Neuron (in vitro differentiated cells): ENCODE measurements at regions not wholly inside any gene's neighbourhood (a gene's known extent, or its start where the extent isn't known, plus 50 kb on each side); places are given as distances from the start of the nearest gene placed in this dataset.
"Not testable (repeated sequence)": the region's sequence is repeated elsewhere in the genome, so short reads cannot be mapped to it uniquely, and the experiment has no call there.

ENCODE experiments used
- H2AFZ ChIP-seq: one replicate; pipeline ENCODE4 v1.6.1; 2013; ENCODE audit warnings: low read depth, mild to moderate bottlenecking, inconsistent platforms, low read length, moderate library complexity
- H3K27me3 ChIP-seq: one replicate; pipeline ENCODE4 v1.6.1; 2013; ENCODE audit warnings: low read length; ENCODE audit not compliant: insufficient read depth
- H3K36me3 ChIP-seq: one replicate; pipeline ENCODE4 v1.6.1; 2013; ENCODE audit warnings: low read length; ENCODE audit not compliant: insufficient read depth
- H3K4me1 ChIP-seq: one replicate; pipeline ENCODE4 v1.6.1; 2013; ENCODE audit warnings: low read length; ENCODE audit not compliant: insufficient read depth
- H3K4me3 ChIP-seq: 2 replicates; pipeline ENCODE4 v1.5.1; 2013; ENCODE audit warnings: mild to moderate bottlenecking, low read length, moderate library complexity
- H3K9me3 ChIP-seq: one replicate; pipeline ENCODE4 v1.6.1; 2013; ENCODE audit warnings: low read length

- not testable (repeated sequence) for H3K4me3 ChIP-seq, H2AFZ ChIP-seq, H3K36me3 ChIP-seq, H3K9me3 ChIP-seq, H3K27me3 ChIP-seq, H3K4me1 ChIP-seq
Observed at GRCh38 chr7:81374641-81375040, 395.2 kb downstream of the HGF start.

- Histone ChIP-seq H3K4me3 (no peak overlapping the region), H3K27me3 (no peaks in the 10 kb centered on the region), H3K36me3 (no peaks in the 10 kb centered on the region), H3K9me3 (no peaks in the 10 kb centered on the region), H3K4me1 (no peaks in the 10 kb centered on the region), H2AFZ (no peak overlapping the region)
Observed at GRCh38 chr7:81370822-81371221, 399.0 kb downstream of the HGF start.

GRCh38 chr7:81367326-81367931 is 402.4 kb downstream of the HGF start:
- no peak overlapping the region for H3K4me3 ChIP-seq
- no peaks in the 10 kb centered on the region for H3K36me3 ChIP-seq
- no peaks in the 10 kb centered on the region for H3K9me3 ChIP-seq
- no peaks in the 10 kb centered on the region for H3K4me1 ChIP-seq
- H2AFZ ChIP-seq: no peak overlapping the region
- no peaks in the 10 kb centered on the region for H3K27me3 ChIP-seq

GRCh38 chr7:81366546-81366945 is 403.3 kb downstream of the HGF start:
- H3K9me3 ChIP-seq: no peaks in the 10 kb centered on the region
- H3K27me3 ChIP-seq: no peaks in the 10 kb centered on the region
- H3K4me3 ChIP-seq: no peak overlapping the region
- no peaks in the 10 kb centered on the region for H3K4me1 ChIP-seq
- no peaks in the 10 kb centered on the region for H3K36me3 ChIP-seq
- H2AFZ ChIP-seq: no peak overlapping the region

GRCh38 chr7:81361769-81362312 is 408.0 kb downstream of the HGF start:
- Histone ChIP-seq H3K9me3 (no peaks in the 10 kb centered on the region), H3K4me1 (no peaks in the 10 kb centered on the region), H2AFZ (no peak overlapping the region), H3K4me3 (no peak overlapping the region), H3K27me3 (no peaks in the 10 kb centered on the region), H3K36me3 (no peaks in the 10 kb centered on the region)

- Histone ChIP-seq H3K27me3 (no peaks in the 10 kb centered on the region), H3K4me3 (no peak overlapping the region), H2AFZ (no peak overlapping the region), H3K36me3 (no peaks in the 10 kb centered on the region), H3K9me3 (no peaks in the 10 kb centered on the region), H3K4me1 (no peaks in the 10 kb centered on the region)
Observed at GRCh38 chr7:81355911-81356310, 413.9 kb downstream of the HGF start.

GRCh38 chr7:81349044-81349443 is 420.8 kb downstream of the HGF start:
- H2AFZ ChIP-seq: no peak overlapping the region
- no peak overlapping the region for H3K4me3 ChIP-seq
- H3K36me3 ChIP-seq: no peaks in the 10 kb centered on the region
- no peaks in the 10 kb centered on the region for H3K9me3 ChIP-seq
- no peaks in the 10 kb centered on the region for H3K27me3 ChIP-seq
- no peaks in the 10 kb centered on the region for H3K4me1 ChIP-seq

GRCh38 chr7:81339946-81340345 is 421.1 kb upstream of the SEMA3C start:
- no peaks in the 10 kb centered on the region for H3K27me3 ChIP-seq

GRCh38 chr7:81333536-81333935 is 414.7 kb upstream of the SEMA3C start:
- Histone ChIP-seq H3K27me3 (no peaks in the 10 kb centered on the region), H2AFZ (no peak overlapping the region), H3K9me3 (no peaks in the 10 kb centered on the region), H3K36me3 (no peaks in the 10 kb centered on the region), H3K4me3 (no peak overlapping the region), H3K4me1 (no peaks in the 10 kb centered on the region)

More at GRCh38 chr7:81339946-81340345, 421.1 kb upstream of the SEMA3C start:
- no peaks in the 10 kb centered on the region for H3K4me1 ChIP-seq
- H2AFZ ChIP-seq: no peak overlapping the region
- H3K4me3 ChIP-seq: no peak overlapping the region
- H3K36me3 ChIP-seq: no peaks in the 10 kb centered on the region
- H3K9me3 ChIP-seq: no peaks in the 10 kb centered on the region

- H3K4me3 ChIP-seq: no peak overlapping the region
- H3K27me3 ChIP-seq: no peaks in the 10 kb centered on the region
- no peaks in the 10 kb centered on the region for H3K4me1 ChIP-seq
- no peak overlapping the region for H2AFZ ChIP-seq
- no peaks in the 10 kb centered on the region for H3K9me3 ChIP-seq
- no peaks in the 10 kb centered on the region for H3K36me3 ChIP-seq
Observed at GRCh38 chr7:81333004-81333403, 414.2 kb upstream of the SEMA3C start.

GRCh38 chr7:81331061-81332018 is 412.5 kb upstream of the SEMA3C start:
- Histone ChIP-seq H2AFZ (no peak overlapping the region), H3K4me3 (no peak overlapping the region), H3K4me1 (no peaks in the 10 kb centered on the region), H3K9me3 (no peaks in the 10 kb centered on the region), H3K36me3 (no peaks in the 10 kb centered on the region), H3K27me3 (no peaks in the 10 kb centered on the region)

GRCh38 chr7:81330108-81330507 is 411.3 kb upstream of the SEMA3C start:
- Histone ChIP-seq H2AFZ (no peak overlapping the region), H3K36me3 (no peaks in the 10 kb centered on the region), H3K4me1 (no peaks in the 10 kb centered on the region), H3K27me3 (no peaks in the 10 kb centered on the region), H3K9me3 (no peaks in the 10 kb centered on the region), H3K4me3 (no peak overlapping the region)

GRCh38 chr7:81327468-81328266 is 408.8 kb upstream of the SEMA3C start:
- no peaks in the 10 kb centered on the region for H3K27me3 ChIP-seq
- no peak overlapping the region for H2AFZ ChIP-seq
- H3K4me1 ChIP-seq: peaks cover 5% of the 10 kb centered on the region
- H3K9me3 ChIP-seq: no peaks in the 10 kb centered on the region
- no peaks in the 10 kb centered on the region for H3K36me3 ChIP-seq
- H3K4me3 ChIP-seq: no peak overlapping the region
